Lower leg skin (tissue), 4 donors: ENCODE measurements at regions not wholly inside any gene's neighbourhood (a gene's known extent, or its start where the extent isn't known, plus 50 kb on each side); places are given as distances from the start of the nearest gene placed in this dataset.

ENCODE experiments used
- DNase-seq, 2 donors: peaks; one replicate each; pipeline ENCODE4 v3.0.0-alpha.2; 2019; ENCODE audit warnings: low spot score in 2 of 2
- H3K4me3 ChIP-seq: fragments of 200-600 bp; sonication (generic); 2 replicates; pipeline ENCODE4 v1.5.1; 2017; ENCODE audit warnings: mild to moderate bottlenecking, low read depth; ENCODE audit not compliant: poor library complexity, severe bottlenecking
- POLR2A ChIP-seq, 2 donors: fragments of 450-650 bp; IDR thresholded peaks; one replicate each; pipeline ENCODE4 v1.6.1; 2016 to 2017; ENCODE audit warnings: antibody characterized with exemption in 2 of 2, mild to moderate bottlenecking in 1 of 2, moderate library complexity in 1 of 2
- WGBS, 2 donors: methylation state at CpG; one replicate each; pipeline ENCODE4 v1.1.5; 2018; 5-methylcytosine and 5-hydroxymethylcytosine counted together
- intact Hi-C: fragments of 100-400 bp; cut with DNase I; formaldehyde crosslinking; loops from one replicate; pipeline ENCODE4 v1.15.0; 2023; ENCODE audit warnings: low total_unique reads
- TF ChIP-seq, protein P1 (sequence below), 3 donors: fragments of 450-650 bp; IDR thresholded peaks; one replicate each; pipeline ENCODE4 v1.5.1; 2016; ENCODE audit warnings: antibody characterized with exemption in 3 of 3, mild to moderate bottlenecking in 3 of 3, moderate library complexity in 2 of 3

DNA sequence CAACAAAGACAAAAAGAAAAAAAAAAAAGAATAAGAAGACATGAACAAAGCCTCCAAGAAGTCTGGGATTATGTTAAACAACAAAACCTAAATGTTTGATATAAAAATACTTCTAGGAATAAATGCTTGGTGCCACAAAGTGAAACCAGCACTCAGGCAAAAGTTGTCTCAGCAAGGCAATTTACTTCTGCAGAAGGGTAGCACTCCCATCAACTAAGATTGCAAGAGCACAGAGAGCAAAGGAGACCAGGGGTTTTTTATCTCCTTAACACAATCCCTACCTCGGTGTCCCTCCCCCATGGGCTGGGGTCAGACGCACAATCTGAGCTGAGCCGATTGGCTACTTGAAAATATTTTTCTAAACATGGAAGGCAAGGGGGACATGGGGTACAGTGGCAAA is 381.3 kb upstream of the SLC24A2 start:
- H3K4me3 ChIP-seq = no peak overlapping the region
- DNase-seq = no peak
- intact Hi-C loops = no loop called here
- no peak for TF ChIP-seq POLR2A (IDR thresholded peaks at IDR 0.05)
- TF ChIP-seq, protein P1, sequence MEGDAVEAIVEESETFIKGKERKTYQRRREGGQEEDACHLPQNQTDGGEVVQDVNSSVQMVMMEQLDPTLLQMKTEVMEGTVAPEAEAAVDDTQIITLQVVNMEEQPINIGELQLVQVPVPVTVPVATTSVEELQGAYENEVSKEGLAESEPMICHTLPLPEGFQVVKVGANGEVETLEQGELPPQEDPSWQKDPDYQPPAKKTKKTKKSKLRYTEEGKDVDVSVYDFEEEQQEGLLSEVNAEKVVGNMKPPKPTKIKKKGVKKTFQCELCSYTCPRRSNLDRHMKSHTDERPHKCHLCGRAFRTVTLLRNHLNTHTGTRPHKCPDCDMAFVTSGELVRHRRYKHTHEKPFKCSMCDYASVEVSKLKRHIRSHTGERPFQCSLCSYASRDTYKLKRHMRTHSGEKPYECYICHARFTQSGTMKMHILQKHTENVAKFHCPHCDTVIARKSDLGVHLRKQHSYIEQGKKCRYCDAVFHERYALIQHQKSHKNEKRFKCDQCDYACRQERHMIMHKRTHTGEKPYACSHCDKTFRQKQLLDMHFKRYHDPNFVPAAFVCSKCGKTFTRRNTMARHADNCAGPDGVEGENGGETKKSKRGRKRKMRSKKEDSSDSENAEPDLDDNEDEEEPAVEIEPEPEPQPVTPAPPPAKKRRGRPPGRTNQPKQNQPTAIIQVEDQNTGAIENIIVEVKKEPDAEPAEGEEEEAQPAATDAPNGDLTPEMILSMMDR (IDR thresholded peaks at IDR 0.05) = no peak
- WGBS, 2 donors = 95 to 97% methylated on average over 3 of the region's 3 CpGs

DNA sequence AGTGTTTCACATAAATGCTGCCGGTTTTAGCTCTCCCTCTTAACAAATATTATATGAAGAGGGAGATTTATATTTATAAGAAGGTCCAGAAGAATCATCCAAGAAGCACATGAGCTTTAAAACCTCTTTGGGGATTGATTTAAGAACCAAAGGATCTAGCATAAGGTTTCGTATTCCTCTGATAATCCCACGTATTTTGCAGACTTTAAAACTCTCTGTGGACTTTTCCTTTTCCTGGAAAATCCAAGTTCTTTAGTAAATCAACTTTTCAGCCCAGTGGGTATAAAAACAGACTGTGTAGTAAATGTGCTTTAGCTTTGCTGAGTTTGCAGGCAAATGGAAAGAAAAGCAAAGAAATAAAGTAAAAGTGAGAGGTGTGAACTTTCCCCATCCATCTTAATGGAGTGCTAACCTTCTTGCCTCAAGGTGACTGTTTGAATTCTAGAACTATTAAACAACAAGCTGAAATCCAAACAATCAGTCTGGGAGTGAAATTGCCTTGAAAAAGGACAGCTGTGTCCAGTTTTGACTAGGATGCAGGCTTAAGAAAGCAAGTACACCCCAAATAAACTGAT is 363.4 kb upstream of the SLC24A2 start:
- H3K4me3 ChIP-seq = no peak overlapping the region
- no peak for DNase-seq
- intact Hi-C loops = no loop called here
- 79 to 83% methylated on average over 3 of the region's 3 CpGs for WGBS, 2 donors
- TF ChIP-seq POLR2A (IDR thresholded peaks at IDR 0.05) = no peak
- TF ChIP-seq, protein P1 (IDR thresholded peaks at IDR 0.05) = no peak

DNA sequence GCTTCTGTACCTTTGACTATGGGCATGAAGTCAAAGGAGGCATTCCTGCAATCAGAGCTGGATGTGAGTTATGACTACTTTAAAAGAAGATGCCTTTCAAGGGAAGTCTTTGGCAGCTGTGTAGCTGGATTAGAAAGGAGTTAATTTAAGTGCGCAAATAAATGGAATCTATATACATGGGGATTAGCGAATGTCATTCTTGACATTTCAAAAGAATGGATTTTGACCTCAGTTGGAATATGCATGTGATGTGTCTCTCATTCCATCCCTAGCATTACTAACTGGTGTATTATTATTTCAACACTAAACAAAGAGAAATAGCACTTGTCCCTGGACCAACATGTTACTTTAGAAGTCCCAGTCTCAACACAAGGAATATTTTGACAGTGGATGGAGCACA is 359.6 kb upstream of the SLC24A2 start:
- intact Hi-C loops = no loop called here
- H3K4me3 ChIP-seq = no peak overlapping the region
- WGBS, 2 donors = 76% methylated on average over 2 of the region's 2 CpGs
- DNase-seq = no peak
- TF ChIP-seq, protein P1 (IDR thresholded peaks at IDR 0.05) = no peak
- no peak for TF ChIP-seq POLR2A (IDR thresholded peaks at IDR 0.05)

DNA sequence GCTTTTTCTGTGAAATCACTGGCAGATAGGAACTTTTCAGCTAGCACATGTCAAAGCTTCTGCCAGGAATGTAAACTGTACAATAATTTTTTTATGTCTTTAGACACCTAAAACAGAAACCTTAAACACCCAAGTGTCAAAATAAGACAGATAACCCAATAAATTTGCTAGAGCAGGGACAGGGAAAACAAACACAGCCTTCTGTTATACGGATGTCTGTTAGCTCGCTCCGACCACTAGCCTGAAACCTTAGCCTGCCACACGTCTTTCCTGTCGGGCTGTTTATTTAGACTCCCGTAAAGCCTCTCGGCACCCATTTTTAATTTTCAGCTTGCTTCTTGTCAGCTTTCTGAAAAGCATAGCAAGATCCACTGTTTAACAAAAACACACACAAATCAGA is 355.4 kb upstream of the SLC24A2 start:
- intact Hi-C loops = no loop called here
- no peak for DNase-seq
- WGBS, 2 donors = 30 to 46% methylated on average over 7 of the region's 7 CpGs
- TF ChIP-seq POLR2A (IDR thresholded peaks at IDR 0.05) = no peak
- TF ChIP-seq, protein P1 (IDR thresholded peaks at IDR 0.05) = no peak
- H3K4me3 ChIP-seq = no peak overlapping the region

DNA sequence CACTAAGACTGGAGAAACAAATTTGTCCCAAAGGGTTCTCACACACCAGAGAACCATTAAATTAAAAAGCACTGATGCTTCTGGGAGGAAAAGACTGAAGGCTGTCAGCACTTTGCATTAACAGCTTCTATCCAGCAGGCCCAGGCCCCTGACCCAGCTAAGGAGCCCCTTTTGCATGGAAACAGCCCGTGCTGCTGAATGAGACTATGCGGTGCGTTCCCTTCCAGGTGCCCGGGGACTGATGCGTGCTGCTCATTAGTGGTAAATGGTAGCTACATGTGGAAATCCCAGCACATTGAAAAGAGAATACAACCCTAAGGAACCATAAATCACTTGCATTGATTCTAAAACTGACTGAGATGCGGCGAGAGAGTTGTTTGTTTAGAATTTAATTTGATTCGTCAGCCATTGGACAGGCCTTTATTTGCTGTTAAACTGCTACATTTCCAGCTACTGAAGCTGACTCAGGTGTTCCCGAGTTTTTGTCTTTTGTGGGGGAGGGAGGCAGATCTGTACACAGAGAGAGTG is 351.0 kb upstream of the SLC24A2 start:
- DNase-seq = no peak
- WGBS, 2 donors = 86 to 91% methylated on average over 9 of the region's 9 CpGs
- TF ChIP-seq, protein P1 (IDR thresholded peaks at IDR 0.05) = no peak
- TF ChIP-seq POLR2A (IDR thresholded peaks at IDR 0.05) = no peak
- no peak overlapping the region for H3K4me3 ChIP-seq
- intact Hi-C loops = no loop called here

DNA sequence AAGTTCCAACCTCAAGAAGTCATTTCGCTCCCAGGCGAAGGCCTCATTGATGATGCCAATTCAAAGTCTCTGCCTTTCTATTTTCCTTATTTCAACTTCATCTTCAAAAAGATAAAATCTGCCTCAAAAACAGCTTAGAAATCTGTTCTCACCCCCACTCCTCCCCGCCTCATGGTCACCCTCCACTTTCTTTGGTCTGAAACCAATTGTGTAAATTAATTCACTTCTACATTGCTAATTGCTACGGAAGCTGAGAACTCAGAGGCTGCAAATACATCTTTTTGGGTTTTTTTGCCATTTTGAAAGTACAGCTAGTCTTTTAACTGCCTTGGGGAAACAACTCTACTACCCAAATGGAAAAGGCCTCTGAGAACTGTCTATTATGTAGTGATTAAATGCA is 350.0 kb upstream of the SLC24A2 start:
- DNase-seq = no peak
- H3K4me3 ChIP-seq = no peak overlapping the region
- WGBS, 2 donors = 95 to 97% methylated on average over 4 of the region's 4 CpGs
- intact Hi-C loops = no loop called here
- TF ChIP-seq, protein P1 (IDR thresholded peaks at IDR 0.05) = no peak
- no peak for TF ChIP-seq POLR2A (IDR thresholded peaks at IDR 0.05)
